ENCODE measurements at regions not wholly inside any gene's neighbourhood (a gene's known extent, or its start where the extent isn't known, plus 50 kb on each side); places are given as distances from the start of the nearest gene placed in this dataset.
"Not testable (repeated sequence)": the region's sequence is repeated elsewhere in the genome, so short reads cannot be mapped to it uniquely, and the experiment has no call there.

DNA sequence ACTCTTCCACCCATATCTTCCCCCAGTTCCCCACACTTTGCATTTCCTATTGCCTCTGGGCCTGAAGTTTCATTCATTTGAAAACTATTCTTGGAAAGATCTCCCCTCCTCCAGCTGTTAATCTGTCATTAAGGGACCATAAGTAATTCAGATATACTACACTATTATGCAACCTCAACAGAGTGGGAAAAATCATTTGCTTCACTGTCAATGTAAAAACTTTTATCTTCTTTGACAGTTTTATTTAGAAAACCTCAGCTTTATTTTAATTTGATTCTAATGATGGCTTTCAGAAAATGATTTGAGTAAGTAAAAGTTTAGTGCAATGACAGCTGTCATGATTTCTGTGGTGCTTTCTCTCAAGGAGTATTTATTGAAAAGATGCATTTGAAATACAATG, 435.3 kb upstream of the KCNMB2 start:
- H3K4me3 ChIP-seq (ENCODE audit: low read depth, low read length), result no peak overlapping the region
- TF ChIP-seq, protein P1, sequence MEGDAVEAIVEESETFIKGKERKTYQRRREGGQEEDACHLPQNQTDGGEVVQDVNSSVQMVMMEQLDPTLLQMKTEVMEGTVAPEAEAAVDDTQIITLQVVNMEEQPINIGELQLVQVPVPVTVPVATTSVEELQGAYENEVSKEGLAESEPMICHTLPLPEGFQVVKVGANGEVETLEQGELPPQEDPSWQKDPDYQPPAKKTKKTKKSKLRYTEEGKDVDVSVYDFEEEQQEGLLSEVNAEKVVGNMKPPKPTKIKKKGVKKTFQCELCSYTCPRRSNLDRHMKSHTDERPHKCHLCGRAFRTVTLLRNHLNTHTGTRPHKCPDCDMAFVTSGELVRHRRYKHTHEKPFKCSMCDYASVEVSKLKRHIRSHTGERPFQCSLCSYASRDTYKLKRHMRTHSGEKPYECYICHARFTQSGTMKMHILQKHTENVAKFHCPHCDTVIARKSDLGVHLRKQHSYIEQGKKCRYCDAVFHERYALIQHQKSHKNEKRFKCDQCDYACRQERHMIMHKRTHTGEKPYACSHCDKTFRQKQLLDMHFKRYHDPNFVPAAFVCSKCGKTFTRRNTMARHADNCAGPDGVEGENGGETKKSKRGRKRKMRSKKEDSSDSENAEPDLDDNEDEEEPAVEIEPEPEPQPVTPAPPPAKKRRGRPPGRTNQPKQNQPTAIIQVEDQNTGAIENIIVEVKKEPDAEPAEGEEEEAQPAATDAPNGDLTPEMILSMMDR (IDR thresholded peaks at IDR 0.05; ENCODE audit: low read depth, low read length), result no peak

- H3K4me3 ChIP-seq (ENCODE audit: low read depth, low read length), result no peak overlapping the region
- TF ChIP-seq, protein P1 (IDR thresholded peaks at IDR 0.05; ENCODE audit: low read depth, low read length), result no peak
These were observed 433.1 kb upstream of the KCNMB2 start for GRCh38 chr3:178103140-178103539.

- no peak overlapping the region for H3K4me3 ChIP-seq (ENCODE audit: low read depth, low read length)
- TF ChIP-seq, protein P1 (IDR thresholded peaks at IDR 0.05; ENCODE audit: low read depth, low read length), result no peak
These were observed 428.4 kb upstream of the KCNMB2 start for GRCh38 chr3:178107804-178108203.

- TF ChIP-seq, protein P1 (IDR thresholded peaks at IDR 0.05; ENCODE audit: low read depth, low read length), result no peak
- H3K4me3 ChIP-seq (ENCODE audit: low read depth, low read length), result no peak overlapping the region
These were observed 426.5 kb upstream of the KCNMB2 start for GRCh38 chr3:178109691-178110090.

GRCh38 chr3:178112134-178112533, 424.1 kb upstream of the KCNMB2 start:
- TF ChIP-seq, protein P1 (IDR thresholded peaks at IDR 0.05; ENCODE audit: low read depth, low read length), result no peak

DNA sequence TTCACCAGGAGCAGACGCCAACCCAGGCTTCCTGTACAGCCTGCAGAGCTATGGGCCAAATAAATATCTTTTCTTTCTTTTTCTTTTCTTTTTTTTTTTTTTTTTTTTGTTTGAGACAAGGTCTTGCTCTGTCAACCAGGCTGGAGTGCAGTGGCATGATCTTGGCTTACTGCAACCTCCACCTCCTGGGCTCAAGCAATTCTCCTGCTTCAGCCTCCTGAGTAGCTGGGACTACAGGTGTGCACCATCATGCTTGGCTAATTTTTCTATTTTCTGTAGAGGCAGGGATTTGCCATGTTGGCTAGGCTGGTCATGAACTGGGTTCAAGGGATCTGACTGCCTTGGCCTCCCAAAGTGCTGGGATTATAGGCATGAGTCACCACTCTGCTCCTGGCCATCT, 423.7 kb upstream of the KCNMB2 start:
- H3K4me3 ChIP-seq (ENCODE audit: low read depth, low read length), result not testable (repeated sequence)

More at GRCh38 chr3:178112134-178112533, 424.1 kb upstream of the KCNMB2 start:
- no peak overlapping the region for H3K4me3 ChIP-seq (ENCODE audit: low read depth, low read length)

GRCh38 chr3:178117641-178118040, 418.6 kb upstream of the KCNMB2 start:
- TF ChIP-seq, protein P1 (IDR thresholded peaks at IDR 0.05; ENCODE audit: low read depth, low read length), result no peak
- H3K4me3 ChIP-seq (ENCODE audit: low read depth, low read length), result no peak overlapping the region

DNA sequence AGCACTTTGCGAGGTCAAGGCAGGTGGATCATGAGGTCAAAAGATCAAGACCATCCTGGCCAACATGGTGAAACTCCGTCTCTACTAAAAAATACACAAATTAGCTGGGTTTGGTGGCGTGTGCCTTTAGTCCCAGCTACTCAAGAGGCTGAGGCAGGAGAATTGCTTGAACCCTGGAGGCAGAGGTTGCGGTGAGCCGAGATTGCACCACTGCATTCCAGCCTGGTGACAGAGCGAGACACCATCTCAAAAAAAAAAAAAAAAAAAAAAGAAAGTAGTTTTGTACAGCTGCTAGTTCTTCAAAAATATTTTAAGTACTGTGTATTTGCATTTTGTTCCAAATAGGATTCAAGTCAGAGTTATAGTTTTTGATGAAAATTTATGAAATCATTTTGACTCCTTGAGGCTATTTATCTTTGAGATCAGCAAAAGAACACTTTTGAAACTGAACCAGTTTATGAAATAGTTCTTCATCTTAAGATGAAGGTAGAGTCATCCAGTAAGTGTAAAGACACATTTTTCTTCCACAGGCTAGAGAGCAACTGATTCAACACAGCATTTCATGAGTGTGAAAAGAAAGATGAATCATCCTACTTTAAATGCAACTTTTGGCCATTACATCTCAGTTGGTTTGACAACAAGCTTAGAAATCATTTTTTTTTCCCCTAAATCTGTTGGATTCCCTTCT, 416.5 kb upstream of the KCNMB2 start:
- not testable (repeated sequence) for H3K4me3 ChIP-seq (ENCODE audit: low read depth, low read length)

Measured in WI38 (cell line).